HG02763 (cell line): ENCODE measurements at regions not wholly inside any gene's neighbourhood (a gene's known extent, or its start where the extent isn't known, plus 50 kb on each side); places are given as distances from the start of the nearest gene placed in this dataset.
"Not testable (repeated sequence)": the region's sequence is repeated elsewhere in the genome, so short reads cannot be mapped to it uniquely, and the experiment has no call there.

Experiments
- ATAC-seq: cut with Tn5 transposase; IDR thresholded peaks from one replicate; pipeline ENCODE4 v1.9.1; 2021; ENCODE audit warnings: mild to moderate bottlenecking, moderate library complexity; ENCODE audit not compliant: unreplicated experiment

- ATAC-seq, result no peak
Measured at GRCh38 chr13:33340631-33341030, 55.1 kb upstream of the STARD13 start.

- ATAC-seq, result no peak
Measured at GRCh38 chr13:33341861-33342452, 56.4 kb upstream of the STARD13 start.

GRCh38 chr13:33345842-33346241 is 60.3 kb upstream of the STARD13 start:
- ATAC-seq, result no peak

- no peak for ATAC-seq
Measured at GRCh38 chr13:33347861-33348260, 62.3 kb upstream of the STARD13 start.

- ATAC-seq, result no peak
Measured at GRCh38 chr13:33348366-33348765, 62.8 kb upstream of the STARD13 start.

- no peak for ATAC-seq
Measured at GRCh38 chr13:33349288-33349985, 63.9 kb upstream of the STARD13 start.

- no peak for ATAC-seq
Measured at GRCh38 chr13:33349986-33350826, 64.7 kb upstream of the STARD13 start.

GRCh38 chr13:33351319-33351718 is 65.8 kb upstream of the STARD13 start:
- ATAC-seq, result no peak

GRCh38 chr13:33352041-33352440 is 66.5 kb upstream of the STARD13 start:
- ATAC-seq, result no peak

GRCh38 chr13:33352526-33352925 is 67.0 kb upstream of the STARD13 start:
- ATAC-seq, result no peak

- ATAC-seq, result peak; percentile 74
Measured at GRCh38 chr13:33353210-33353609, 67.7 kb upstream of the STARD13 start.

GRCh38 chr13:33353646-33354045 is 68.1 kb upstream of the STARD13 start:
- no peak for ATAC-seq

- ATAC-seq, result no peak
Measured at GRCh38 chr13:33355201-33355895, 69.8 kb upstream of the STARD13 start.

GRCh38 chr13:33358076-33358475 is 72.5 kb upstream of the STARD13 start:
- not testable (repeated sequence) for ATAC-seq

- ATAC-seq, result no peak
Measured at GRCh38 chr13:33362986-33363727, 77.6 kb upstream of the STARD13 start.

GRCh38 chr13:33364192-33364591 is 78.6 kb upstream of the STARD13 start:
- ATAC-seq, result no peak

- no peak for ATAC-seq
Measured at GRCh38 chr13:33366469-33367062, 81.0 kb upstream of the STARD13 start.

GRCh38 chr13:33367171-33367895 is 81.8 kb upstream of the STARD13 start:
- no peak for ATAC-seq

GRCh38 chr13:33367926-33368325 is 82.4 kb upstream of the STARD13 start:
- ATAC-seq, result no peak

- no peak for ATAC-seq
Measured at GRCh38 chr13:33369073-33369472, 83.5 kb upstream of the STARD13 start.
